ENCODE measurements at regions not wholly inside any gene's neighbourhood (a gene's known extent, or its start where the extent isn't known, plus 50 kb on each side); places are given as distances from the start of the nearest gene placed in this dataset.

DNA sequence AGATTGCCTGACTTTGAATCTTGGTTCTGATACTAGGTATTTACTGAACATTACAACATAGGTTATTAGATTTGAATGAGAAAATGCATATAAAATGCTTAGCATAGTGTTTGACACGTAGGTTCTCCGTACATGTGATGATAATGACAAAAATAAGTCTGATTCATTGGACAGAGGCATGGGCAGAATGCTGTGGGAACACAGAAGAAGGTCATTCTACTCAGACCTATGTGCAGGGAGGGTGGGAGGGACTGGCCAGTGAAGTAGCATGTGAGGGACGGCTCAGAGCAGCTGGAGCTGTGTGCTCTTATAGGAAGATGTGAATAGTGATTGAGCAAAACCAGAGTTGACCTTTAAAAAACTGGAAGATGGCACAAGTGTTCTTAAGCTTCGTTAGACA is 256.8 kb upstream of the RAG2 start (continued):
- TF ChIP-seq MYBL2 (CRISPR knock-in tag; IDR thresholded peaks at IDR 0.05) (no peak), ETV6 (CRISPR knock-in tag; IDR thresholded peaks at IDR 0.05) (no peak)
- TF ChIP-seq, protein P1, sequence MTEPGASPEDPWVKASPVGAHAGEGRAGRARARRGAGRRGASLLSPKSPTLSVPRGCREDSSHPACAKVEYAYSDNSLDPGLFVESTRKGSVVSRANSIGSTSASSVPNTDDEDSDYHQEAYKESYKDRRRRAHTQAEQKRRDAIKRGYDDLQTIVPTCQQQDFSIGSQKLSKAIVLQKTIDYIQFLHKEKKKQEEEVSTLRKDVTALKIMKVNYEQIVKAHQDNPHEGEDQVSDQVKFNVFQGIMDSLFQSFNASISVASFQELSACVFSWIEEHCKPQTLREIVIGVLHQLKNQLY (CRISPR knock-in tag; IDR thresholded peaks at IDR 0.05): no peak

DNA sequence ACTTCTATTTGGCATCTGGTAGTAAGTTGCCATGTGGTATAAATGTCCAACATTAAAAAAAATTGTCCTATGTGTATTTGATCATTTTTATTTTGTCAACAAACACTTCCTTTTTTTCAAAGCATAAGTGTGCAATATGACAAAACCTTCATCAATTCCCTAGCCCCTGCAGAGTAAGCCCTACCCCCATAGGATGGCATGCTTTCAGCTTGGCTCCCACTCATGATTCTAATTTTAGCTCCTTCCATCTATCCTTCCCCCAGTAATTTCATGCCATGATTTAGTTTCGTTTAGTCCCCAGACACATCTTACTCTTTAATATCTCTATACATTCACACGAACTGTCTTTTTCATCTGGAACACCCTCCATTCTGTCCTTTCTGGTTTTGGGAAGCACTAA is 250.6 kb upstream of the RAG2 start:
- H3K9me3 Mint-ChIP-seq: peaks cover 92% of the 10 kb centered on the region
- ATAC-seq (no peak), DNase-seq (ENCODE audit: low spot score) (no peak)
- H3K27me3 Mint-ChIP-seq (ENCODE audit: low read depth): no peaks in the 10 kb centered on the region; the same call in none of the 2 replicates
- no peaks in the 10 kb centered on the region for H3K4me1 Mint-ChIP-seq
- POLR2A ChIA-PET: no interaction called here
- CTCF ChIA-PET: no interaction called here
- H3K36me3 Mint-ChIP-seq: peaks cover 67% of the 10 kb centered on the region
- no peak overlapping the region for H3K27ac Mint-ChIP-seq
- no peak overlapping the region for H3K4me3 Mint-ChIP-seq
- TF ChIP-seq SMAD3 (CRISPR knock-in tag; IDR thresholded peaks at IDR 0.05; ENCODE audit: borderline replicate concordance) (no peak), CBFB (CRISPR knock-in tag; IDR thresholded peaks at IDR 0.05; ENCODE audit: low read depth) (no peak), TEAD1 (CRISPR knock-in tag; IDR thresholded peaks at IDR 0.05) (no peak), EMX1 (CRISPR knock-in tag; IDR thresholded peaks at IDR 0.05) (no peak)

DNA sequence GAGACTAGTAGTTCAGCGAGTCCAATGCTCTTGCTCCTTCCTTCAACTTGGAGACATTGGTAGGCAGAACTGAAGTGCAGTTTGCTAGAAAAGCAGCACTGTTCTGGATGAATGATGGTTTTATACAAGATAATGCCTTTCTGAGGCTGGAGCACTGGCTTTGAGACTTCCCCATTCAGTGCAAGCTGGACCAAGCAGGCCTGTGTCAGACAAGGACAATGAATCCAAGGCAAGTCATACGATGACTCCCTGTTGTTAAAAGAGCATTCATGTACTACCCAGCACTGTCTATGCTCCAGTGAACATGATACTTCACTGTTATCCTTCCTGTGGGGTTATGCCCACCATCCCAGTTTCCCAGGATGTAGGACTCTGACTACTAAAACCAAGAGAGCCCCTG is 242.3 kb upstream of the RAG2 start:
- TF ChIP-seq, protein P1 (CRISPR knock-in tag; IDR thresholded peaks at IDR 0.05): no peak
- TF ChIP-seq, protein P2, sequence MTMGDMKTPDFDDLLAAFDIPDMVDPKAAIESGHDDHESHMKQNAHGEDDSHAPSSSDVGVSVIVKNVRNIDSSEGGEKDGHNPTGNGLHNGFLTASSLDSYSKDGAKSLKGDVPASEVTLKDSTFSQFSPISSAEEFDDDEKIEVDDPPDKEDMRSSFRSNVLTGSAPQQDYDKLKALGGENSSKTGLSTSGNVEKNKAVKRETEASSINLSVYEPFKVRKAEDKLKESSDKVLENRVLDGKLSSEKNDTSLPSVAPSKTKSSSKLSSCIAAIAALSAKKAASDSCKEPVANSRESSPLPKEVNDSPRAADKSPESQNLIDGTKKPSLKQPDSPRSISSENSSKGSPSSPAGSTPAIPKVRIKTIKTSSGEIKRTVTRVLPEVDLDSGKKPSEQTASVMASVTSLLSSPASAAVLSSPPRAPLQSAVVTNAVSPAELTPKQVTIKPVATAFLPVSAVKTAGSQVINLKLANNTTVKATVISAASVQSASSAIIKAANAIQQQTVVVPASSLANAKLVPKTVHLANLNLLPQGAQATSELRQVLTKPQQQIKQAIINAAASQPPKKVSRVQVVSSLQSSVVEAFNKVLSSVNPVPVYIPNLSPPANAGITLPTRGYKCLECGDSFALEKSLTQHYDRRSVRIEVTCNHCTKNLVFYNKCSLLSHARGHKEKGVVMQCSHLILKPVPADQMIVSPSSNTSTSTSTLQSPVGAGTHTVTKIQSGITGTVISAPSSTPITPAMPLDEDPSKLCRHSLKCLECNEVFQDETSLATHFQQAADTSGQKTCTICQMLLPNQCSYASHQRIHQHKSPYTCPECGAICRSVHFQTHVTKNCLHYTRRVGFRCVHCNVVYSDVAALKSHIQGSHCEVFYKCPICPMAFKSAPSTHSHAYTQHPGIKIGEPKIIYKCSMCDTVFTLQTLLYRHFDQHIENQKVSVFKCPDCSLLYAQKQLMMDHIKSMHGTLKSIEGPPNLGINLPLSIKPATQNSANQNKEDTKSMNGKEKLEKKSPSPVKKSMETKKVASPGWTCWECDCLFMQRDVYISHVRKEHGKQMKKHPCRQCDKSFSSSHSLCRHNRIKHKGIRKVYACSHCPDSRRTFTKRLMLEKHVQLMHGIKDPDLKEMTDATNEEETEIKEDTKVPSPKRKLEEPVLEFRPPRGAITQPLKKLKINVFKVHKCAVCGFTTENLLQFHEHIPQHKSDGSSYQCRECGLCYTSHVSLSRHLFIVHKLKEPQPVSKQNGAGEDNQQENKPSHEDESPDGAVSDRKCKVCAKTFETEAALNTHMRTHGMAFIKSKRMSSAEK (CRISPR knock-in tag; IDR thresholded peaks at IDR 0.05; ENCODE audit: borderline replicate concordance): no peak
- TF ChIP-seq NR1H2 (CRISPR knock-in tag; IDR thresholded peaks at IDR 0.05): no peak
- TF ChIP-seq CBFB (CRISPR knock-in tag; IDR thresholded peaks at IDR 0.05; ENCODE audit: low read depth): no peak
- TF ChIP-seq ATF1 (CRISPR knock-in tag; IDR thresholded peaks at IDR 0.05): no peak
- TF ChIP-seq, protein P3, sequence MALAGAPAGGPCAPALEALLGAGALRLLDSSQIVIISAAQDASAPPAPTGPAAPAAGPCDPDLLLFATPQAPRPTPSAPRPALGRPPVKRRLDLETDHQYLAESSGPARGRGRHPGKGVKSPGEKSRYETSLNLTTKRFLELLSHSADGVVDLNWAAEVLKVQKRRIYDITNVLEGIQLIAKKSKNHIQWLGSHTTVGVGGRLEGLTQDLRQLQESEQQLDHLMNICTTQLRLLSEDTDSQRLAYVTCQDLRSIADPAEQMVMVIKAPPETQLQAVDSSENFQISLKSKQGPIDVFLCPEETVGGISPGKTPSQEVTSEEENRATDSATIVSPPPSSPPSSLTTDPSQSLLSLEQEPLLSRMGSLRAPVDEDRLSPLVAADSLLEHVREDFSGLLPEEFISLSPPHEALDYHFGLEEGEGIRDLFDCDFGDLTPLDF (CRISPR knock-in tag; IDR thresholded peaks at IDR 0.05): no peak
- no peak for TF ChIP-seq ESRRA (CRISPR knock-in tag; IDR thresholded peaks at IDR 0.05; ENCODE audit: borderline replicate concordance)
- no peak for TF ChIP-seq KAT7 (CRISPR knock-in tag; IDR thresholded peaks at IDR 0.05; ENCODE audit: borderline replicate concordance)
- Mint-ChIP-seq H3K4me3 (no peak overlapping the region), H3K27me3 (ENCODE audit: low read depth) (peaks cover 5% of the 10 kb centered on the region), H3K27ac (no peak overlapping the region), H3K4me1 (no peaks in the 10 kb centered on the region), H3K36me3 (peaks cover 65% of the 10 kb centered on the region), H3K9me3 (peaks cover 92% of the 10 kb centered on the region)
- DNase-seq (ENCODE audit: low spot score): no peak
- CTCF ChIA-PET: no interaction called here
- no peak for ATAC-seq
- POLR2A ChIA-PET: no interaction called here

DNA sequence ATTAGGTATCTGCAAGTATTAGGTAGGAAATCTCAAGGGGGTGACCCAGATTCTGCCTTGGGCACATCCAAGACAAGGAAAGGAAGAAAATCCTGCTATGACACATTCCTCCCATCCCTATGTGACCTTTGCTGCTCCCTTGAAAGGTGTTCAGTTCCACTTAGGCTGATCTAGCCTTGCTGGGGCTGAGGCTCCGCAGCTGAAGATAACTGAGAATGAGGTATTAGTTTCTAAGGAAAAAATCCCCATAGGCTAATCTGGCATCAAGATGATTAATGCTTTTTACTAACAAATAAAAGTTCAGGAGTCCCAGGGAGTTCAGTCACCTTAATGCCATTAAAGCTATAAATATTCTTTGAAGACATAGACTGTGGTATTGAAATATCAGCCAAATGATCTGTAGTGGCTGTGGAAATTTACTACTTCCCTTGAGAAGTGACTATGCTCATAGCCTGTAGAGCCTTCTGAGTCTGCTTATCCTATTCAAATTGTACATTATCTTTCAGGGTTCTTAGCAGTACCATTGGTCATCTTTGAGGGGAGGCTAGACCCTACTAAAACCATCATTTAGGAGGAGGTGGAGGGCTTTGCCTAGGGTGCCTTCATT is 239.9 kb upstream of the RAG2 start:
- Mint-ChIP-seq H3K36me3 (peaks cover 77% of the 10 kb centered on the region), H3K27me3 (ENCODE audit: low read depth) (peaks cover 5% of the 10 kb centered on the region), H3K4me1 (no peaks in the 10 kb centered on the region), H3K27ac (no peak overlapping the region), H3K4me3 (no peak overlapping the region), H3K9me3 (peaks cover 94% of the 10 kb centered on the region)
- DNase-seq (ENCODE audit: low spot score) (no peak), ATAC-seq (no peak)
- no peak for TF ChIP-seq ZNF317 (CRISPR knock-in tag; IDR thresholded peaks at IDR 0.05; ENCODE audit: borderline replicate concordance, low read depth)
- TF ChIP-seq, protein P2 (CRISPR knock-in tag; IDR thresholded peaks at IDR 0.05; ENCODE audit: borderline replicate concordance): no peak
- TF ChIP-seq, protein P4, sequence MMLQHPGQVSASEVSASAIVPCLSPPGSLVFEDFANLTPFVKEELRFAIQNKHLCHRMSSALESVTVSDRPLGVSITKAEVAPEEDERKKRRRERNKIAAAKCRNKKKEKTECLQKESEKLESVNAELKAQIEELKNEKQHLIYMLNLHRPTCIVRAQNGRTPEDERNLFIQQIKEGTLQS (CRISPR knock-in tag; conservative IDR thresholded peaks at IDR 0.05): no peak
- no peak for TF ChIP-seq NR1H2 (CRISPR knock-in tag; IDR thresholded peaks at IDR 0.05)
- TF ChIP-seq, protein P5, sequence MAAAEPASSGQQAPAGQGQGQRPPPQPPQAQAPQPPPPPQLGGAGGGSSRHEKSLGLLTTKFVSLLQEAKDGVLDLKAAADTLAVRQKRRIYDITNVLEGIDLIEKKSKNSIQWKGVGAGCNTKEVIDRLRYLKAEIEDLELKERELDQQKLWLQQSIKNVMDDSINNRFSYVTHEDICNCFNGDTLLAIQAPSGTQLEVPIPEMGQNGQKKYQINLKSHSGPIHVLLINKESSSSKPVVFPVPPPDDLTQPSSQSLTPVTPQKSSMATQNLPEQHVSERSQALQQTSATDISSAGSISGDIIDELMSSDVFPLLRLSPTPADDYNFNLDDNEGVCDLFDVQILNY (CRISPR knock-in tag; IDR thresholded peaks at IDR 0.05): no peak
- ChIA-PET POLR2A (no interaction called here), CTCF (no interaction called here)

Measured in WTC11 (cell line).